Right lobe of liver (tissue), 4 donors: ENCODE measurements at regions not wholly inside any gene's neighbourhood (a gene's known extent, or its start where the extent isn't known, plus 50 kb on each side); places are given as distances from the start of the nearest gene placed in this dataset.

Experiments used
- CTCF ChIP-seq, 4 donors: fragments of 200-600 bp in 3 of 4; fragments of 450-650 bp in 1 of 4; IDR thresholded peaks; one replicate each; pipeline versions ENCODE4 v1.5.1 to v1.8.0; 2016 to 2022; ENCODE audit warnings: antibody characterized with exemption in 4 of 4, mild to moderate bottlenecking in 2 of 4
- POLR2A ChIP-seq: fragments of 450-650 bp; IDR thresholded peaks from one replicate; pipeline ENCODE4 v1.6.1; 2017; ENCODE audit warnings: antibody characterized with exemption, mild to moderate bottlenecking
- donor health status: DM: no; HTN: no; CAD: no.
- donor health status: DM: no; HTN: no; CAD: no.
- donor health status: DM: no; HTN: yes; CAD: no.

GRCh38 chr20:12064540-12064939 lies 146.8 kb downstream of the BTBD3 start:
- TF ChIP-seq CTCF (IDR thresholded peaks at IDR 0.05) (no peak), POLR2A (no peak)
